Renal pelvis (tissue), 1 donor: ENCODE measurements at regions not wholly inside any gene's neighbourhood (a gene's known extent, or its start where the extent isn't known, plus 50 kb on each side); places are given as distances from the start of the nearest gene placed in this dataset.

Experiments used
- DNase-seq: peaks from one replicate; pipeline ENCODE4 v3.0.0-alpha.2; 2013

DNA sequence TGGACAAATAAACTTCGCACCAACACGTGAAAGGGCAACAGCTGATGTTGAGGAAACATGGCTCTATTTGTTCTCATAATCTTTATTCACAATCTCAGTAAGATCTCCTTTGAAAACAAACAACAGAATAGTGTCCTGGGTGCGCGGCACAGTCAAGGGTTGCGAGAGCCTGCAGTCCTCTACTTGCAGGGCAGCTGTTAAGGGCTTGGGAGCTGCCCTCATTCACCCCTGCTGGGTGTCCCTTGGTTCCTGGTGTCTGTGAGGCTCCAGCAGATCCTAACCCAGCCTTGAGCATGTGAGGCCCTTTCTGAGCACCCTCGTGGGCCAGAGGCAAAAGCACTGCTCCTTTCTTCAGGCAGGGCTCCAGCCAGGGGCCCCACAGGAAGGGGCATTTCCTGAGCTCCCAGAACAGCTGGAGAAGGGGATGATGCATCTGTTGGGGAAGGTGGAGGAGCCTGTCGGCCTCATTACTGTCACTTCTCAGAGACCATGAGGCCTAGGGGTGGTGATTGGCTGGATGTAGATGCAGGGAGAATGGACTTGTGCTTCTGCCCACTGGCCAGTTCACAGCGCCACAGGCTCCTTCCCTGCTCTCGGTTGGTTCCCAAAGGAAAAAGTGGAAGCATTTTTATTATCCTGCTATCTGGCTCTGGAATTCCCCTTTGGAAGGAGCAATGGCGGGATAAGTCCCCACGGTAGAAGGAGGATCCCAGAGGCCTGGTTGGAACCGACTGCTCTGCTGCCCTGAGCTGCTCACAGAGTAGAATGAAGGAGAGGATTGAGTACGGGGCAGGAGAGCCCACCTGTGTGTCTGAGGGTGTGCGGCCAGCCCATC lies 51.9 kb upstream of the KLF13 start:
- DNase-seq: no peak

- no peak for DNase-seq
Measured at GRCh38 chr15:31275331-31276262, 51.0 kb upstream of the KLF13 start.

- DNase-seq: no peak
Measured at GRCh38 chr15:31276596-31277298, 49.9 kb upstream of the KLF13 start.
